Activated T-helper 17 cell treated with anti-CD3 and anti-CD28 coated beads, Interleukin-2, amount 50 U/mL, for 72 hours (primary cell): ENCODE measurements at regions not wholly inside any gene's neighbourhood (a gene's known extent, or its start where the extent isn't known, plus 50 kb on each side); places are given as distances from the start of the nearest gene placed in this dataset.

Experiments used
- ATAC-seq: fragments of 150-1000 bp; cut with Tn5 transposase; replicated peaks from 2 replicates; pipeline ENCODE4 v1.10.0; 2021; ENCODE audit warnings: mild to moderate bottlenecking, moderate library complexity
- H3K27ac Mint-ChIP-seq: one replicate; pipeline ENCODE4 v1.8.0; 2022; ENCODE audit warnings: mixed read lengths
- H3K27me3 Mint-ChIP-seq: one replicate; pipeline ENCODE4 v1.8.0; 2022; ENCODE audit warnings: mixed read lengths
- H3K36me3 Mint-ChIP-seq: one replicate; pipeline ENCODE4 v1.8.0; 2022; ENCODE audit warnings: low read depth, mild to moderate bottlenecking, mixed read lengths
- H3K4me1 Mint-ChIP-seq: one replicate; pipeline ENCODE4 v1.8.0; 2022; ENCODE audit warnings: mixed read lengths
- H3K4me3 Mint-ChIP-seq: one replicate; pipeline ENCODE4 v1.8.0; 2022; ENCODE audit warnings: mild to moderate bottlenecking, mixed read lengths
- H3K9me3 Mint-ChIP-seq: one replicate; pipeline ENCODE4 v1.8.0; 2022; ENCODE audit warnings: mixed read lengths

DNA sequence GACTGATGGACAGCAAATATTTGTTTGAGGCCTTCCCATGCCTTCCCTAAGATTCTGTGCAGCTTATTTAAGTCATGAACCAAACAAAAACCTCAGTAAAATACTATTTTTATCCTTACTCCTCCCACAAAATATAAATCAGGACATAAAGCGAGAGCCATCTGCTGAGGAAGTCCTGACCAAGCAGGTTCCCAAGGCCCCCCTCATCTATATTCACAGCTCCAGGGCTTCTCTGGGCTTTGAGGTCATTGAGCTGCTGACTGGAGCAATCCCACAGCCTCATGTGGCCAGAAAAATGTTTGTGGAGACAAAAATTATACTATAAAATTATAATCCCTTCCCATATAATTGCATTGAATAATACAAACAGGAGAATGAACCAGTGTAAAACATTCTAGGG, 846.2 kb downstream of the ADGRL2 start:
- ATAC-seq: no peak
- no peaks in the 10 kb centered on the region for H3K27me3 Mint-ChIP-seq

DNA sequence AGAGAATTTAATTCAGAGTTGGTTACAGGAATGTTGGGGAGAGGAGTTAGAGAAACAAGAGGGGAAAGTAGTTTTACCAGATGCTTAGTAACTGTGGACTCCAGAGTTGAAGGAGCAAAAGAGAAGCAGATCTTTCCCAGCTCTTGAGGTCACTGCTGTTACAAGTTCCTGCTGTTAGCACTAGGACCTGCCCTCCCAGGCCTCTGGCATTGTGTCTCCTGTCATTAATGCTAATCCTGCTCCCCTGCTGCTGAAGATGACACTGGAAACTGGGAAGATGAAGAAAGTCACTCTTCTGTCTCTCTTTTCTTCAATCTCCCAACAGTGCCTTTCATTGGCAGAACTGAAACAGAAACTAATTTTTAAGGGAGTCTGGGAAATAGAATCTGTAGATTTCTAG, 845.6 kb downstream of the ADGRL2 start:
- no peaks in the 10 kb centered on the region for H3K36me3 Mint-ChIP-seq
- no peaks in the 10 kb centered on the region for H3K4me1 Mint-ChIP-seq
- no peak for ATAC-seq
- no peak overlapping the region for H3K27ac Mint-ChIP-seq
- no peaks in the 10 kb centered on the region for H3K27me3 Mint-ChIP-seq
- H3K9me3 Mint-ChIP-seq: no peaks in the 10 kb centered on the region
- no peak overlapping the region for H3K4me3 Mint-ChIP-seq

More for the DNA sequence above, 846.2 kb downstream of the ADGRL2 start:
- no peak overlapping the region for H3K4me3 Mint-ChIP-seq
- no peaks in the 10 kb centered on the region for H3K4me1 Mint-ChIP-seq
- no peaks in the 10 kb centered on the region for H3K36me3 Mint-ChIP-seq
- H3K9me3 Mint-ChIP-seq: no peaks in the 10 kb centered on the region
- no peak overlapping the region for H3K27ac Mint-ChIP-seq

- H3K9me3 Mint-ChIP-seq: no peaks in the 10 kb centered on the region
- no peaks in the 10 kb centered on the region for H3K27me3 Mint-ChIP-seq
- ATAC-seq: no peak
- no peaks in the 10 kb centered on the region for H3K4me1 Mint-ChIP-seq
- no peaks in the 10 kb centered on the region for H3K36me3 Mint-ChIP-seq
- H3K4me3 Mint-ChIP-seq: no peak overlapping the region
- no peak overlapping the region for H3K27ac Mint-ChIP-seq
Measured at GRCh38 chr1:82644186-82644915, 843.6 kb downstream of the ADGRL2 start.

DNA sequence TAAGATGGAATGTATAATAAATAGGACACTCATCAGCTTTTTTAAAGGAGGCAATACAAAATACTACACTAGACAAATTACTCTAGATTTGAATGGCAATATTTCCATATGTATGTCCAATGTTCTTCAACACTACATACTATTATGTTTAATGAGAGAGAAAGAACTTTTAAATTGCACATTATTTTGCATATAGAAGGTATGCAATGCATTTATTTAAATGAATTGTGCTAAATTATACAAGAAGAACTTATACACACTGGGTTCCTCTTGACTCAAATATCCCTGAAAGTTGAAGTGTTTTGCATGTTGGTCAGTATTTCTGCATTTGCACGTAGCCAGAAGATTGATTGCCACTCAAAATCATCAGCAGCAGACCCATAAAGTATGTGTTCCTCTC, 839.6 kb downstream of the ADGRL2 start:
- H3K36me3 Mint-ChIP-seq: no peaks in the 10 kb centered on the region
- no peak for ATAC-seq
- H3K9me3 Mint-ChIP-seq: peaks cover 4% of the 10 kb centered on the region
- H3K4me3 Mint-ChIP-seq: no peak overlapping the region
- H3K27me3 Mint-ChIP-seq: no peaks in the 10 kb centered on the region
- H3K4me1 Mint-ChIP-seq: no peaks in the 10 kb centered on the region
- H3K27ac Mint-ChIP-seq: no peak overlapping the region

- no peak overlapping the region for H3K4me3 Mint-ChIP-seq
- no peaks in the 10 kb centered on the region for H3K27me3 Mint-ChIP-seq
- no peaks in the 10 kb centered on the region for H3K36me3 Mint-ChIP-seq
- H3K27ac Mint-ChIP-seq: no peak overlapping the region
- H3K9me3 Mint-ChIP-seq: peaks cover 4% of the 10 kb centered on the region
- ATAC-seq: no peak
- no peaks in the 10 kb centered on the region for H3K4me1 Mint-ChIP-seq
Measured at GRCh38 chr1:82634266-82634665, 833.5 kb downstream of the ADGRL2 start.

DNA sequence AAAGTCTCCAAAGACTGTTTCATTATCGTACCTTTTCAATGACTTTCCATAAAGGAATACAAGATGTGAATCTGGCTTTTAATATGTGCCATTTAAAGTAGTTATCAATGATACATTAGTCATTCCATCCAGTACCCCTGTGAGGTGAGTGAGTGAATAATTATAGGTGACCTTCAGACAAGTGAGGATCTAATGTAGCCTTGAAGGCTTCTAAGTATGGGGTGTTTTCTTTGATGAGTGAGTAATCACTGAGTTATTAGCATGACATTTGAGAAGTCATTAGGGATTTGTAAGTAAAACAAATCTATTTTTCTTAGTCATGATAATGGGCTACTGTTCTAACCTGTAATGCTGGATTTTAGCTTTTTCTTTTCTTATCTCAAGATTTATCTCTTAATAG, 831.4 kb downstream of the ADGRL2 start:
- Mint-ChIP-seq H3K27ac (no peak overlapping the region), H3K4me3 (no peak overlapping the region), H3K4me1 (no peaks in the 10 kb centered on the region), H3K36me3 (no peaks in the 10 kb centered on the region), H3K27me3 (no peaks in the 10 kb centered on the region), H3K9me3 (peaks cover 4% of the 10 kb centered on the region)
- ATAC-seq: no peak

- H3K9me3 Mint-ChIP-seq: peaks cover 6% of the 10 kb centered on the region
- no peak for ATAC-seq
Measured at GRCh38 chr1:82628887-82629286, 828.2 kb downstream of the ADGRL2 start.

GRCh38 chr1:82625537-82625936, 824.8 kb downstream of the ADGRL2 start:
- ATAC-seq: no peak
- Mint-ChIP-seq H3K27me3 (no peaks in the 10 kb centered on the region), H3K9me3 (peaks cover 11% of the 10 kb centered on the region), H3K36me3 (no peaks in the 10 kb centered on the region), H3K4me1 (no peaks in the 10 kb centered on the region), H3K27ac (no peak overlapping the region), H3K4me3 (no peak overlapping the region)

More at GRCh38 chr1:82628887-82629286, 828.2 kb downstream of the ADGRL2 start:
- Mint-ChIP-seq H3K4me1 (no peaks in the 10 kb centered on the region), H3K36me3 (no peaks in the 10 kb centered on the region), H3K27ac (no peak overlapping the region), H3K27me3 (no peaks in the 10 kb centered on the region), H3K4me3 (no peak overlapping the region)

- no peaks in the 10 kb centered on the region for H3K27me3 Mint-ChIP-seq
- no peak for ATAC-seq
- H3K27ac Mint-ChIP-seq: no peak overlapping the region
- peaks cover 5% of the 10 kb centered on the region for H3K9me3 Mint-ChIP-seq
- H3K36me3 Mint-ChIP-seq: no peaks in the 10 kb centered on the region
- H3K4me1 Mint-ChIP-seq: no peaks in the 10 kb centered on the region
- no peak overlapping the region for H3K4me3 Mint-ChIP-seq
Measured at GRCh38 chr1:82621076-82621475, 820.3 kb downstream of the ADGRL2 start.

DNA sequence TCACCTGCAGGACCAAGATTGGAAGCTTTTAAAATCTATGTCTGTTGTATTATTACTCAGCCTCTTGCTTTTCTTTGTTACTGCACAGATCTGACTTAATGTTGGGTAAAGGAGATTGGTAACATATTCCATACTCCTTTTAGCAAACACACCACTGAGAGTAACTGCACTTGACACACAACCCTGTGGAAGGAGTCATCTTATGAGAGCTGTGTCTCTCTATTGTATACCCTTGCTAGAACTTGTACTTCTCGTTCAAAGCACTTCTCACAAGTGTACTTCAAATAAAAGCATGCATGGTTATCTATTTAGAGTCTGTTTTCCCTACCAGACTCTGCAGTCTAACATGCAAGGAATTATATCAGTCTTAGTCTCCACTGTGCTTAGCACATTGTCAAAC, 813.4 kb downstream of the ADGRL2 start:
- Mint-ChIP-seq H3K27me3 (no peaks in the 10 kb centered on the region), H3K4me1 (no peaks in the 10 kb centered on the region), H3K27ac (no peak overlapping the region), H3K36me3 (no peaks in the 10 kb centered on the region), H3K4me3 (no peak overlapping the region), H3K9me3 (no peaks in the 10 kb centered on the region)
- no peak for ATAC-seq

GRCh38 chr1:82612986-82613385, 812.3 kb downstream of the ADGRL2 start:
- no peak for ATAC-seq
- no peaks in the 10 kb centered on the region for H3K27me3 Mint-ChIP-seq
- H3K27ac Mint-ChIP-seq: no peak overlapping the region
- H3K36me3 Mint-ChIP-seq: no peaks in the 10 kb centered on the region
- no peaks in the 10 kb centered on the region for H3K9me3 Mint-ChIP-seq
- no peak overlapping the region for H3K4me3 Mint-ChIP-seq
- no peaks in the 10 kb centered on the region for H3K4me1 Mint-ChIP-seq

DNA sequence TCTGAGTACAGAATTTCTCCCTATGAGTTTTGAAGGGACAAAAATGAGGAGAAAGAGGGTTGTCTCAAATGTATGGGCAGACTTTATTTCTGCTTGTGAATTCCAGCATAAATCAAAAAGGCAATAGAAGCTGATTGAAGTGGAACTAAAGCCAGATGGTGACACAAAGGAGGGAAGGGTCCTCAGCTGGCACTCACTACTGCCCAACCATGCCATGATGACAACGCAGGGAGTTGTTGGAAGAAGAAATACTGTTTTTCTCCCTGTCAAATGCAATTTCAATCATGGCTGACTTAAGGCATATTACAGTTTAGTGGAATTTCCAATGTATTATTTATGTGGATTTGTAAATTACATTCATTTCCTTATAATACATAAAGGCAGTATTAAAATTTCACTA, 805.8 kb downstream of the ADGRL2 start:
- Mint-ChIP-seq H3K27me3 (no peaks in the 10 kb centered on the region), H3K9me3 (no peaks in the 10 kb centered on the region), H3K27ac (no peak overlapping the region)

GRCh38 chr1:82604524-82604923, 803.8 kb downstream of the ADGRL2 start:
- Mint-ChIP-seq H3K36me3 (no peaks in the 10 kb centered on the region), H3K27me3 (no peaks in the 10 kb centered on the region), H3K4me3 (no peak overlapping the region), H3K4me1 (no peaks in the 10 kb centered on the region), H3K9me3 (no peaks in the 10 kb centered on the region), H3K27ac (no peak overlapping the region)
- no peak for ATAC-seq

More for the DNA sequence above, 805.8 kb downstream of the ADGRL2 start:
- no peak for ATAC-seq
- no peaks in the 10 kb centered on the region for H3K36me3 Mint-ChIP-seq
- H3K4me3 Mint-ChIP-seq: no peak overlapping the region
- H3K4me1 Mint-ChIP-seq: no peaks in the 10 kb centered on the region

- Mint-ChIP-seq H3K4me1 (peaks cover 3% of the 10 kb centered on the region), H3K27me3 (no peaks in the 10 kb centered on the region)
- ATAC-seq: no peak
Measured at GRCh38 chr1:82600314-82600713, 799.6 kb downstream of the ADGRL2 start.

DNA sequence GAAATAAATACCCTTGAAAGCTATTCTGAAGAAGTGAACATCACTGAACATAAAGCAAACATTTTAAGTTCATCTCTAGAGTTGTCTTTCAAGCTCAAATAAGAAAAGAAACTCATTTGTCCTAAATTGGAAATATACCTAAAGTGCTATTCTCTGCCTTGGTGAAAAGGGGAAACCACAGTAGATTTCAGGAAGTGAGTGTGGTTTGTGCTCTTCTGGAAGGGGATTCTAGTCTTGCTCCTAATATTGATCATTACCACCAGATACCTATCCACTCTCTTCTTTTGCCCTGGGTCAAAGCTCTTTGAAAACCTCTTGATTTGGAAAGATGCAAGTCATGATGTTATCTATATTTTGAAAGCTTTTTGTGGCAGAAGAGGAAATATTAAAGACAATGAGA, 798.1 kb downstream of the ADGRL2 start:
- no peak overlapping the region for H3K27ac Mint-ChIP-seq
- no peaks in the 10 kb centered on the region for H3K27me3 Mint-ChIP-seq
- H3K36me3 Mint-ChIP-seq: no peaks in the 10 kb centered on the region
- H3K4me3 Mint-ChIP-seq: no peak overlapping the region
- peaks cover 3% of the 10 kb centered on the region for H3K4me1 Mint-ChIP-seq
- H3K9me3 Mint-ChIP-seq: no peaks in the 10 kb centered on the region
- ATAC-seq: no peak

More at GRCh38 chr1:82600314-82600713, 799.6 kb downstream of the ADGRL2 start:
- Mint-ChIP-seq H3K27ac (no peak overlapping the region), H3K9me3 (no peaks in the 10 kb centered on the region), H3K4me3 (no peak overlapping the region), H3K36me3 (no peaks in the 10 kb centered on the region)

- Mint-ChIP-seq H3K27me3 (no peaks in the 10 kb centered on the region), H3K36me3 (no peaks in the 10 kb centered on the region), H3K27ac (no peak overlapping the region), H3K4me3 (no peak overlapping the region), H3K9me3 (no peaks in the 10 kb centered on the region), H3K4me1 (peaks cover 3% of the 10 kb centered on the region)
- ATAC-seq: no peak
Measured at GRCh38 chr1:82598337-82598736, 797.6 kb downstream of the ADGRL2 start.
